Endothelial cell of umbilical vein (primary cell): ENCODE measurements at regions not wholly inside any gene's neighbourhood (a gene's known extent, or its start where the extent isn't known, plus 50 kb on each side); places are given as distances from the start of the nearest gene placed in this dataset.

Source experiments
- BruUV-seq: library from RNA; stranded (reverse); fragments of 400-500 nt; replicated peaks from 2 replicates; lab custom pipeline; 2021; lab: Mats Ljungman, UMichigan
- CTCF ChIA-PET: fragments of 300-600, 350-600 bp; sonication (Branson Sonifier 250); formaldehyde crosslinking; loops from one replicate; lab custom pipeline; 2021; ENCODE audit warnings: antibody characterized with exemption, inconsistent platforms; lab: Charles Lee
- POLR2A ChIA-PET: fragments of 300-600, 350-600 bp; sonication (Branson Sonifier 250); formaldehyde crosslinking; loops from one replicate; lab custom pipeline; 2021; ENCODE audit warnings: antibody characterized with exemption, inconsistent platforms; lab: Charles Lee
- DNase-seq: peaks from one replicate; pipeline ENCODE4 v3.0.0-alpha.2; 2011; ENCODE audit warnings: low read depth, low spot score
- FAIRE-seq: peaks from 2 replicates; lab custom pipeline; 2011; peaks lifted over from hg19 to GRCh38; lab: Jason Lieb, UNC
- H2AFZ ChIP-seq: 2 replicates; pipeline ENCODE4 v1.6.0; 2012; ENCODE audit warnings: low read depth, low read length, control low read depth, inconsistent platforms
- H3K27ac ChIP-seq: 2 replicates; pipeline ENCODE4 v1.5.1; 2011; ENCODE audit warnings: low read depth, mild to moderate bottlenecking, control low read depth, low read length, moderate library complexity; ENCODE audit not compliant: insufficient read depth
- H3K27me3 ChIP-seq, 2 experiments: 2 replicates each; pipeline versions ENCODE4 v1.6.0 to v1.6.1; 2011; ENCODE audit warnings: low read length in 2 of 2, mixed read lengths in 1 of 2; ENCODE audit not compliant: control insufficient read depth in 2 of 2, insufficient read depth in 2 of 2
- H3K36me3 ChIP-seq, 2 experiments: 2 replicates in 1 of 2; 3 replicates in 1 of 2; pipeline ENCODE4 v1.5.1; 2011; ENCODE audit warnings: low read length in 2 of 2, mild to moderate bottlenecking in 1 of 2, moderate library complexity in 1 of 2; ENCODE audit not compliant: control insufficient read depth in 2 of 2, insufficient read depth in 2 of 2; ENCODE audit errors: extremely low read depth in 1 of 2
- H3K4me1 ChIP-seq: 3 replicates; pipeline ENCODE4 v1.5.1; 2011; ENCODE audit warnings: mild to moderate bottlenecking, low read length; ENCODE audit not compliant: control insufficient read depth, insufficient read depth; ENCODE audit errors: extremely low read depth
- H3K4me2 ChIP-seq: 2 replicates; pipeline ENCODE4 v1.6.1; 2011; ENCODE audit warnings: low read length, control low read depth, mixed read lengths; ENCODE audit not compliant: insufficient read depth
- H3K4me3 ChIP-seq, 3 experiments: fragments of 200-600 bp in 1 of 3; sonication (generic), shearing (Covaris generic) in 1 of 3; replicated peaks in 1 of 3; 2 replicates each; pipeline ENCODE4 v1.5.1; 2011 to 2016; ENCODE audit warnings: control low read depth in 3 of 3, low read length in 3 of 3, mild to moderate bottlenecking in 2 of 3, inconsistent platforms in 1 of 3, low read depth in 1 of 3, moderate library complexity in 1 of 3; ENCODE audit not compliant: insufficient read depth in 1 of 3
- H3K79me2 ChIP-seq: 2 replicates; pipeline ENCODE4 v1.6.0; 2012; ENCODE audit warnings: low read length, inconsistent platforms; ENCODE audit not compliant: control insufficient read depth, insufficient read depth
- H3K9ac ChIP-seq: replicated peaks from 2 replicates; pipeline ENCODE3; 2011; ENCODE audit warnings: low read length, control low read depth; ENCODE audit not compliant: insufficient read depth; ENCODE audit errors: extremely low read depth
- H3K9me1 ChIP-seq: replicated peaks from 3 replicates; pipeline ENCODE4 v1.6.0; 2011; ENCODE audit warnings: mild to moderate bottlenecking, low read length; ENCODE audit not compliant: control insufficient read depth, insufficient read depth; ENCODE audit errors: extremely low read depth
- H3K9me3 ChIP-seq: replicated peaks from 2 replicates; pipeline ENCODE4 v1.5.1; 2012; ENCODE audit warnings: low read length, inconsistent platforms; ENCODE audit not compliant: control insufficient read depth, insufficient read depth
- H4K20me1 ChIP-seq: replicated peaks from 2 replicates; pipeline ENCODE3; 2011; ENCODE audit warnings: mild to moderate bottlenecking, low read length; ENCODE audit not compliant: control insufficient read depth, insufficient read depth; ENCODE audit errors: extremely low read depth
- EZH2 ChIP-seq: IDR thresholded peaks from 2 replicates; pipeline ENCODE4 v1.6.1; 2012; ENCODE audit warnings: borderline replicate concordance, low read depth, mild to moderate bottlenecking, moderate library complexity, low read length, inconsistent platforms; ENCODE audit not compliant: severe bottlenecking
- FOS ChIP-seq: IDR thresholded peaks from 2 replicates; pipeline ENCODE4 v1.6.1; 2011; ENCODE audit warnings: mild to moderate bottlenecking, low read length, moderate library complexity, borderline replicate concordance; ENCODE audit not compliant: insufficient read depth
- GATA2 ChIP-seq: IDR thresholded peaks from 2 replicates; pipeline ENCODE4 v1.7.0; 2011; ENCODE audit warnings: low read depth, mild to moderate bottlenecking, moderate library complexity, mixed read lengths, low read length; ENCODE audit not compliant: insufficient read length, insufficient read depth
- JUN ChIP-seq: IDR thresholded peaks from 2 replicates; pipeline ENCODE4 v1.6.1; 2011; ENCODE audit warnings: borderline replicate concordance, low read depth; ENCODE audit not compliant: insufficient read length, insufficient read depth
- MYC ChIP-seq: IDR thresholded peaks from one replicate; pipeline ENCODE4 v1.6.1; 2011; ENCODE audit warnings: mild to moderate bottlenecking, low read depth, low read length
- POLR2A ChIP-seq: IDR thresholded peaks from 2 replicates; pipeline ENCODE4 v1.6.1; 2012; ENCODE audit warnings: low read depth, mild to moderate bottlenecking, control low read depth, low read length
- POLR2AphosphoS5 ChIP-seq: IDR thresholded peaks from 2 replicates; pipeline ENCODE4 v1.6.1; 2012; ENCODE audit warnings: low read depth, mild to moderate bottlenecking, control low read depth, low read length, moderate library complexity; ENCODE audit not compliant: insufficient read depth
- dilution Hi-C: fragments of 300-500 bp; cut with MboI; formaldehyde crosslinking; loops from one replicate; pipeline ENCODE4 v1.15.0; 2019; ENCODE audit warnings: low sequenced_read_pairs; ENCODE audit not compliant: extremely low pct_ligation_motif_present
- intact Hi-C: fragments of 100-400 bp; cut with micrococcal nuclease; formaldehyde crosslinking; loops from one replicate; pipeline ENCODE4 v1.10.0; 2022
- TF ChIP-seq, protein P1 (sequence below): IDR thresholded peaks from 2 replicates; pipeline ENCODE4 v1.6.1; 2011; ENCODE audit not compliant: insufficient read depth, insufficient read length
- TF ChIP-seq, protein P2 (sequence below), 2 donors: IDR thresholded peaks; 1 replicate in 1 of 2; 2 replicates in 1 of 2; pipeline ENCODE4 v1.5.1; 2011; ENCODE audit warnings: low read length in 2 of 2, mild to moderate bottlenecking in 2 of 2, moderate library complexity in 2 of 2, control low read depth in 1 of 2, inconsistent platforms in 1 of 2, low read depth in 1 of 2; ENCODE audit not compliant: insufficient read depth in 1 of 2; ENCODE audit errors: extremely low read depth in 1 of 2

DNA sequence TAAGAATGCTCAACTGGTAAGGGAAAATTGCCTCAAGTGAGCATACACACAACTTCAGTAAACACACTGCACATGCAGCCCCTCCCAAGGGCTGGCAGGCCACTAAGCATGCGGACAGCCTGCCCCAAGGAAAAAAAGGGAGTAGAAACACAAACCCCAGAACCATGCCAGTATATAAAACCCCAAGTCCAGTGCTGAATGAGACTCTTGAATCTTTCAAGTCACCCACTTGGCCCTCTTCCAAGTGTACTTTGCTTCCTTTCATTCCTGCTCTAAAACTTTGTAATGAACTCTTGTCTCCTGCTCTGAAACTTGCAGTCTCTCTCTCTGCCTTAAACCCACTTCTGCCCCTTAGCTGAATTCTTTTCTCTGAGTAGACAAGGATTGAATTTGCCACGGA, 736.4 kb downstream of the RNF144A start:
- intact Hi-C loops: no loop called here
- TF ChIP-seq POLR2AphosphoS5 (no peak), JUN (no peak), POLR2A (no peak), MYC (no peak), FOS (no peak), EZH2 (no peak), GATA2 (no peak)
- TF ChIP-seq, protein P1, sequence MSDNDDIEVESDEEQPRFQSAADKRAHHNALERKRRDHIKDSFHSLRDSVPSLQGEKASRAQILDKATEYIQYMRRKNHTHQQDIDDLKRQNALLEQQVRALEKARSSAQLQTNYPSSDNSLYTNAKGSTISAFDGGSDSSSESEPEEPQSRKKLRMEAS: no peak
- TF ChIP-seq, protein P2, sequence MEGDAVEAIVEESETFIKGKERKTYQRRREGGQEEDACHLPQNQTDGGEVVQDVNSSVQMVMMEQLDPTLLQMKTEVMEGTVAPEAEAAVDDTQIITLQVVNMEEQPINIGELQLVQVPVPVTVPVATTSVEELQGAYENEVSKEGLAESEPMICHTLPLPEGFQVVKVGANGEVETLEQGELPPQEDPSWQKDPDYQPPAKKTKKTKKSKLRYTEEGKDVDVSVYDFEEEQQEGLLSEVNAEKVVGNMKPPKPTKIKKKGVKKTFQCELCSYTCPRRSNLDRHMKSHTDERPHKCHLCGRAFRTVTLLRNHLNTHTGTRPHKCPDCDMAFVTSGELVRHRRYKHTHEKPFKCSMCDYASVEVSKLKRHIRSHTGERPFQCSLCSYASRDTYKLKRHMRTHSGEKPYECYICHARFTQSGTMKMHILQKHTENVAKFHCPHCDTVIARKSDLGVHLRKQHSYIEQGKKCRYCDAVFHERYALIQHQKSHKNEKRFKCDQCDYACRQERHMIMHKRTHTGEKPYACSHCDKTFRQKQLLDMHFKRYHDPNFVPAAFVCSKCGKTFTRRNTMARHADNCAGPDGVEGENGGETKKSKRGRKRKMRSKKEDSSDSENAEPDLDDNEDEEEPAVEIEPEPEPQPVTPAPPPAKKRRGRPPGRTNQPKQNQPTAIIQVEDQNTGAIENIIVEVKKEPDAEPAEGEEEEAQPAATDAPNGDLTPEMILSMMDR (IDR thresholded peaks at IDR 0.05; ENCODE audit: extremely low read depth in 1 of 2, insufficient read depth in 1 of 2, low read depth in 1 of 2, low read length in 2 of 2): no peak
- Histone ChIP-seq H3K79me2 (no peaks in the 10 kb centered on the region), H3K4me1 (no peaks in the 10 kb centered on the region), H2AFZ (no peak overlapping the region), H3K9ac (no peak overlapping the region), H3K4me3 (no peak overlapping the region), H4K20me1 (no peaks in the 10 kb centered on the region), H3K9me3 (no peaks in the 10 kb centered on the region), H3K36me3 (no peaks in the 10 kb centered on the region), H3K27me3 (no peaks in the 10 kb centered on the region), H3K4me2 (no peak overlapping the region), H3K9me1 (no peaks in the 10 kb centered on the region), H3K27ac (no peak overlapping the region)
- BruUV-seq: no TSS peak
- CTCF ChIA-PET: no interaction called here
- POLR2A ChIA-PET: no interaction called here
- dilution Hi-C loops: no loop called here
- DNase-seq (no peak), FAIRE-seq (no peak)
